HCT116 (cell line): ENCODE measurements at regions not wholly inside any gene's neighbourhood (a gene's known extent, or its start where the extent isn't known, plus 50 kb on each side); places are given as distances from the start of the nearest gene placed in this dataset.
A peak's percentile ranks its signal among the peaks of the same experiment; 100 is the strongest.

Experiments
- ATAC-seq: fragments of 200-7000 bp; cut with Tn5 transposase; 2 replicates; pipeline ENCODE4 v1.9.1; 2020; ENCODE audit warnings: mild to moderate bottlenecking, moderate library complexity
- BruUV-seq: library from RNA; stranded (reverse); fragments of 400-500 nt; replicated peaks from 2 replicates; lab custom pipeline; 2021; lab: Mats Ljungman, UMichigan
- CTCF ChIA-PET: fragments of 300-600 bp; sonication (Branson Sonifier 250); formaldehyde crosslinking; loops from one replicate; lab custom pipeline; 2021; ENCODE audit warnings: antibody characterized with exemption; lab: Charles Lee
- POLR2A ChIA-PET: fragments of 300-600, 350-600 bp; sonication (Branson Sonifier 250); formaldehyde crosslinking; loops from one replicate; lab custom pipeline; 2021; ENCODE audit warnings: antibody characterized with exemption; lab: Charles Lee
- RAD21 ChIA-PET, 2 experiments: fragments of 300-600 bp; sonication (Branson Sonifier 250); formaldehyde crosslinking; loops; one replicate each; lab custom pipeline; 2023; ENCODE audit warnings: low total read pairs in 2 of 2; ENCODE audit not compliant: uncharacterized antibody in 2 of 2, unreplicated experiment in 2 of 2, low non-redundant PET in 1 of 2; lab: Charles Lee
- DNase-seq: peaks from one replicate; pipeline ENCODE4 v3.0.0-alpha.2; 2010; ENCODE audit warnings: low read depth, low spot score
- H2AFZ ChIP-seq: fragments of 200-600 bp; shearing (Covaris generic), sonication (generic); 2 replicates; pipeline ENCODE4 v1.6.1; 2017; ENCODE audit warnings: low read depth, mixed run types, mixed read lengths, antibody characterized with exemption, low read length; ENCODE audit not compliant: poor library complexity, severe bottlenecking
- H3K27ac ChIP-seq: 2 replicates; pipeline ENCODE4 v1.5.1; 2012; ENCODE audit warnings: low read depth, low read length
- H3K27me3 ChIP-seq: fragments of 200-600 bp; sonication (generic); 2 replicates; pipeline ENCODE4 v1.6.1; 2016; ENCODE audit warnings: mixed run types, low read length, mixed read lengths; ENCODE audit not compliant: insufficient read depth
- H3K36me3 ChIP-seq, 2 experiments: fragments of 200-500 bp in 1 of 2; fragments of 200-600 bp in 1 of 2; sonication (Bioruptor generic) in 1 of 2; sonication (generic) in 1 of 2; 2 replicates each; pipeline versions ENCODE4 v1.5.1 to v1.6.1; 2014 to 2016; ENCODE audit warnings: low read length in 2 of 2, inconsistent platforms in 1 of 2, mixed read lengths in 1 of 2, mixed run types in 1 of 2; ENCODE audit not compliant: insufficient read depth in 2 of 2, control insufficient read depth in 1 of 2
- H3K4me1 ChIP-seq, 2 experiments: fragments of 200-600 bp in 1 of 2; sonication (generic) in 1 of 2; 2 replicates each; pipeline versions ENCODE4 v1.5.1 to v1.6.1; 2012 to 2017; ENCODE audit warnings: low read length in 2 of 2, inconsistent platforms in 1 of 2, mild to moderate bottlenecking in 1 of 2, mixed read lengths in 1 of 2, mixed run types in 1 of 2, moderate library complexity in 1 of 2; ENCODE audit not compliant: insufficient read depth in 2 of 2, control insufficient read depth in 1 of 2
- H3K4me2 ChIP-seq: fragments of 200-600 bp; sonication (generic); 2 replicates; pipeline ENCODE4 v1.6.1; 2017; ENCODE audit warnings: mixed run types, low read length, mixed read lengths
- H3K4me3 ChIP-seq, 2 experiments: fragments of 200-600 bp in 1 of 2; sonication (generic) in 1 of 2; replicated peaks in 1 of 2; 2 replicates each; pipeline ENCODE4 v1.5.1; 2011 to 2016; ENCODE audit warnings: low read length in 2 of 2, control low read depth in 1 of 2, low read depth in 1 of 2, mild to moderate bottlenecking in 1 of 2, mixed read lengths in 1 of 2, mixed run types in 1 of 2
- H3K79me2 ChIP-seq: fragments of 200-600 bp; sonication (generic); 2 replicates; pipeline ENCODE4 v1.6.1; 2017; ENCODE audit warnings: mild to moderate bottlenecking, mixed run types, low read length, moderate library complexity, mixed read lengths; ENCODE audit not compliant: insufficient read depth
- H3K9ac ChIP-seq: fragments of 200-600 bp; sonication (generic); 2 replicates; pipeline ENCODE4 v1.6.1; 2016; ENCODE audit warnings: low read length, mixed read lengths
- H3K9me2 ChIP-seq: fragments of 200-600 bp; sonication (generic), shearing (Covaris generic); 2 replicates; pipeline ENCODE4 v1.6.1; 2017; ENCODE audit warnings: mixed run types, mild to moderate bottlenecking, moderate library complexity; ENCODE audit not compliant: insufficient read depth
- H3K9me3 ChIP-seq, 2 experiments: fragments of 200-500 bp in 1 of 2; fragments of 200-600 bp in 1 of 2; sonication (Bioruptor generic) in 1 of 2; sonication (generic) in 1 of 2; 2 replicates each; pipeline ENCODE4 v1.6.1; 2014 to 2017; ENCODE audit warnings: low read length in 2 of 2, mixed read lengths in 2 of 2, inconsistent platforms in 1 of 2, low read depth in 1 of 2, mild to moderate bottlenecking in 1 of 2, mixed run types in 1 of 2, moderate library complexity in 1 of 2; ENCODE audit not compliant: control insufficient read depth in 1 of 2, insufficient read depth in 1 of 2
- H4K20me1 ChIP-seq: fragments of 200-600 bp; sonication (generic), shearing (Covaris generic); 2 replicates; pipeline ENCODE4 v1.6.1; 2017; ENCODE audit warnings: mixed run types, mild to moderate bottlenecking, moderate library complexity; ENCODE audit not compliant: insufficient read depth
- ATF3 ChIP-seq: IDR thresholded peaks from 2 replicates; pipeline ENCODE4 v1.6.1; 2012
- CBX3 ChIP-seq: IDR thresholded peaks from 2 replicates; pipeline ENCODE4 v1.6.1; 2012; ENCODE audit warnings: low read depth
- CEBPB ChIP-seq: IDR thresholded peaks from 2 replicates; pipeline ENCODE4 v1.6.1; 2012; ENCODE audit warnings: low read depth
- CTCF ChIP-seq, 3 experiments: fragments of 200-600 bp in 1 of 3; sonication (generic) in 1 of 3; IDR thresholded peaks in 2 of 3; conservative IDR thresholded peaks in 1 of 3; 2 replicates each; pipeline ENCODE4 v1.5.1; 2012 to 2017; ENCODE audit warnings: low read depth in 2 of 3, low read length in 2 of 3, antibody characterized with exemption in 1 of 3, borderline replicate concordance in 1 of 3, control low read depth in 1 of 3, mild to moderate bottlenecking in 1 of 3, mixed read lengths in 1 of 3, mixed run types in 1 of 3, moderate library complexity in 1 of 3; ENCODE audit not compliant: insufficient read depth in 1 of 3
- EGR1 ChIP-seq: IDR thresholded peaks from 2 replicates; pipeline ENCODE4 v1.6.1; 2012; ENCODE audit warnings: low read depth
- ELF1 ChIP-seq: IDR thresholded peaks from 2 replicates; pipeline ENCODE4 v1.6.1; 2012; ENCODE audit warnings: low read depth, borderline replicate concordance
- FOSL1 ChIP-seq: IDR thresholded peaks from 2 replicates; pipeline ENCODE4 v1.6.1; 2012; ENCODE audit warnings: low read depth
- MAX ChIP-seq: IDR thresholded peaks from 2 replicates; pipeline ENCODE4 v1.6.1; 2012
- POLR2A ChIP-seq: IDR thresholded peaks from 2 replicates; pipeline ENCODE4 v1.7.0; 2011; ENCODE audit warnings: borderline replicate concordance; ENCODE audit not compliant: insufficient read depth, insufficient read length; ENCODE audit errors: extremely low read depth
- RAD21 ChIP-seq: IDR thresholded peaks from 2 replicates; pipeline ENCODE4 v1.6.1; 2012; ENCODE audit warnings: low read depth, mild to moderate bottlenecking
- SIN3A ChIP-seq: IDR thresholded peaks from 2 replicates; pipeline ENCODE4 v1.6.1; 2012; ENCODE audit warnings: low read depth
- SP1 ChIP-seq: IDR thresholded peaks from 2 replicates; pipeline ENCODE4 v1.6.1; 2012; ENCODE audit warnings: low read depth
- SRF ChIP-seq: IDR thresholded peaks from 2 replicates; pipeline ENCODE4 v1.6.1; 2012; ENCODE audit warnings: low read depth
- TCF7L2 ChIP-seq: IDR thresholded peaks from 2 replicates; pipeline ENCODE4 v1.7.0; 2011; ENCODE audit warnings: borderline replicate concordance, inconsistent platforms; ENCODE audit not compliant: insufficient read depth, insufficient read length; ENCODE audit errors: extremely low read depth
- ZBTB33 ChIP-seq: IDR thresholded peaks from 2 replicates; pipeline ENCODE4 v1.6.1; 2011; ENCODE audit warnings: mild to moderate bottlenecking, low read length, moderate library complexity; ENCODE audit not compliant: insufficient replicate concordance; ENCODE audit errors: extremely low read depth
- ZFX ChIP-seq: fragments of 450-650 bp; IDR thresholded peaks from 2 replicates; pipeline ENCODE4 v1.6.1; 2017
- ZNF274 ChIP-seq: fragments of 200-500 bp; sonication (Bioruptor generic); IDR thresholded peaks from 2 replicates; pipeline ENCODE4 v1.6.1; 2014; ENCODE audit warnings: mild to moderate bottlenecking, low read depth, low read length, inconsistent platforms
- intact Hi-C: fragments of 100-400 bp; cut with micrococcal nuclease; formaldehyde crosslinking; loops from 2 replicates; pipeline ENCODE4 v1.10.0; 2022

- ChIA-PET RAD21 (no interaction called here), CTCF (interaction anchor here (1.5 kb wide), 1 partner anchor 26 kb away, joined by 5 read pairs; no protein-coding TSS in a partner anchor)
- H3K79me2 ChIP-seq = no peaks in the 10 kb centered on the region
- no peaks in the 10 kb centered on the region for H4K20me1 ChIP-seq
- peaks cover 5 to 30% of the 10 kb centered on the region in 2 experiments; a peak in 3 of 4 replicates for H3K4me1 ChIP-seq
- no peaks in the 10 kb centered on the region for H3K36me3 ChIP-seq
- BruUV-seq = no TSS peak
- intact Hi-C loops = no loop called here
- TF ChIP-seq FOSL1 = peak; percentile 46; the same call in 1 of the 2 replicates
- TF ChIP-seq CEBPB = no peak
- TF ChIP-seq POLR2A = no peak
- TF ChIP-seq, all 23 proteins: peak for 1
- Histone ChIP-seq H2AFZ (no peak overlapping the region), H3K9me2 (0 out of 2 replicates have a peak, but pooled peaks cover 2% of the 10 kb centered on the region), H3K9ac (no peak overlapping the region), H3K27me3 (no peaks in the 10 kb centered on the region), H3K27ac (no peak overlapping the region), H3K4me3 (no peak overlapping the region), H3K4me2 (peak overlapping the region; percentile 32), H3K9me3 (no peaks in the 10 kb centered on the region)
- ATAC-seq = peak; percentile 70
- POLR2A ChIA-PET = no interaction called here
- peak; percentile 8 for DNase-seq
These were observed 53.3 kb upstream of the TINAGL1 start for GRCh38 chr1:31523012-31523411.

- H3K4me2 ChIP-seq = peak overlapping the region; percentile 32
- H2AFZ ChIP-seq = peak overlapping the region; percentile 6
- CTCF ChIA-PET = interaction anchor here (1.5 kb wide), 1 partner anchor 25 kb away, joined by 5 read pairs; no protein-coding TSS in a partner anchor
- TF ChIP-seq ZNF274 (no peak), SRF (no peak), SIN3A (no peak), ZFX (no peak), EGR1 (no peak), ELF1 (no peak), TCF7L2 (no peak), MAX (no peak), CTCF (IDR thresholded peaks at IDR 0.05 in 2 of 3, conservative IDR thresholded peaks at IDR 0.05 in 1 of 3; ENCODE audit: borderline replicate concordance in 1 of 3, insufficient read depth in 1 of 3, low read depth in 2 of 3, low read length in 2 of 3) (no peak), CEBPB (no peak), SP1 (no peak), RAD21 (no peak), POLR2A (no peak), ATF3 (no peak), ZBTB33 (no peak), CBX3 (no peak)
These were observed 52.5 kb upstream of the TINAGL1 start for GRCh38 chr1:31523769-31524168.

More at GRCh38 chr1:31523769-31524168, 52.5 kb upstream of the TINAGL1 start:
- Histone ChIP-seq H3K4me1 (peaks cover 5 to 30% of the 10 kb centered on the region in 2 experiments; a peak in 3 of 4 replicates), H3K27ac (no peak overlapping the region), H3K9me2 (0 out of 2 replicates have a peak, but pooled peaks cover 2% of the 10 kb centered on the region), H3K79me2 (no peaks in the 10 kb centered on the region), H3K4me3 (no peak overlapping the region), H3K9me3 (no peaks in the 10 kb centered on the region), H3K36me3 (no peaks in the 10 kb centered on the region), H3K9ac (no peak overlapping the region), H3K27me3 (no peaks in the 10 kb centered on the region), H4K20me1 (no peaks in the 10 kb centered on the region)
- BruUV-seq = no TSS peak
- DNase-seq (no peak), ATAC-seq (peak; percentile 71)
- intact Hi-C loops = no loop called here
- ChIA-PET RAD21 (no interaction called here), POLR2A (no interaction called here)
